GM12878 (cell line): ENCODE measurements at regions not wholly inside any gene's neighbourhood (a gene's known extent, or its start where the extent isn't known, plus 50 kb on each side); places are given as distances from the start of the nearest gene placed in this dataset.

Experiments
- ATAC-seq: fragments of 200-7000 bp; cut with Tn5 transposase; 3 replicates; pipeline ENCODE4 v1.9.1; 2020; ENCODE audit warnings: mild to moderate bottlenecking, moderate library complexity
- BruUV-seq: library from RNA; stranded (reverse); fragments of 400-500 nt; replicated peaks from 2 replicates; lab custom pipeline; 2021; lab: Mats Ljungman, UMichigan
- CTCF ChIA-PET: fragments of 300-600 bp; sonication (Branson Sonifier 250); formaldehyde crosslinking; extraction: SDS; loops from one replicate; lab custom pipeline; 2021; ENCODE audit warnings: inconsistent platforms; lab: Yijun Ruan, JAX
- POLR2A ChIA-PET: fragments of 350-600 bp; formaldehyde crosslinking; extraction: SDS; loops from one replicate; lab custom pipeline; 2021; ENCODE audit warnings: inconsistent platforms; lab: Charles Lee
- RAD21 ChIA-PET: fragments of 300-600 bp; sonication (Branson Sonifier 250); formaldehyde crosslinking; loops from one replicate; lab custom pipeline; 2023; ENCODE audit warnings: antibody characterized with exemption; ENCODE audit not compliant: unreplicated experiment; lab: Charles Lee
- SMC1A ChIA-PET: fragments of 300-600 bp; sonication (Branson Sonifier 250); formaldehyde crosslinking; loops from one replicate; lab custom pipeline; 2023; ENCODE audit not compliant: unreplicated experiment, uncharacterized antibody; lab: Charles Lee
- DNase-seq: peaks from one replicate; pipeline ENCODE4 v3.0.0-alpha.2; 2011; ENCODE audit warnings: low read depth, low spot score
- FAIRE-seq: peaks from 3 replicates; lab custom pipeline; 2011; peaks lifted over from hg19 to GRCh38; lab: Jason Lieb, UNC
- H2AFZ ChIP-seq: 2 replicates; pipeline ENCODE4 v1.6.0; 2011; ENCODE audit warnings: low read depth, low read length, control low read depth; ENCODE audit not compliant: control insufficient read depth
- H3K27ac ChIP-seq: 2 replicates; pipeline ENCODE4 v1.5.1; 2011; ENCODE audit warnings: control low read depth; ENCODE audit not compliant: control insufficient read depth, insufficient read depth
- H3K27me3 ChIP-seq, 2 experiments: replicated peaks in 1 of 2; 2 replicates each; pipeline versions ENCODE4 v1.6.0 to v1.6.1; 2011; ENCODE audit warnings: low read length in 1 of 2; ENCODE audit not compliant: control insufficient read depth in 2 of 2, insufficient read depth in 2 of 2
- H3K36me3 ChIP-seq, 2 experiments: 2 replicates each; pipeline ENCODE4 v1.5.1; 2011; ENCODE audit warnings: low read length in 1 of 2; ENCODE audit not compliant: control insufficient read depth in 2 of 2, insufficient read depth in 2 of 2
- H3K4me1 ChIP-seq: 2 replicates; pipeline ENCODE4 v1.6.1; 2011; ENCODE audit warnings: mild to moderate bottlenecking, low read length, moderate library complexity, mixed read lengths; ENCODE audit not compliant: control insufficient read depth, insufficient read depth
- H3K4me2 ChIP-seq: 2 replicates; pipeline ENCODE4 v1.6.0; 2011; ENCODE audit warnings: control low read depth; ENCODE audit not compliant: control insufficient read depth, insufficient read depth
- H3K4me3 ChIP-seq: fragments of 200-600 bp; sonication (generic); 2 replicates; pipeline ENCODE4 v1.5.1; 2016
- H3K79me2 ChIP-seq: 2 replicates; pipeline ENCODE4 v1.6.0; 2011; ENCODE audit warnings: low read length; ENCODE audit not compliant: control insufficient read depth, insufficient read depth
- H3K9ac ChIP-seq: 2 replicates; pipeline ENCODE4 v1.8.0; 2011; ENCODE audit warnings: low read length, control low read depth, mixed read lengths; ENCODE audit not compliant: control insufficient read depth, insufficient read depth
- H3K9me3 ChIP-seq: replicated peaks from 3 replicates; pipeline ENCODE4 v1.5.1; 2011; ENCODE audit warnings: mild to moderate bottlenecking, low read length; ENCODE audit not compliant: control insufficient read depth, insufficient read depth
- H4K20me1 ChIP-seq: 2 replicates; pipeline ENCODE4 v1.6.0; 2011; ENCODE audit not compliant: control insufficient read depth, insufficient read depth
- FOXM1 ChIP-seq: IDR thresholded peaks from 2 replicates; pipeline ENCODE4 v1.6.1; 2012; ENCODE audit warnings: low read depth, mild to moderate bottlenecking, inconsistent platforms, low read length, moderate library complexity
- HDAC6 ChIP-seq: fragments of 200-600 bp; sonication (generic); IDR thresholded peaks from one replicate; pipeline ENCODE4 v1.8.0; 2017; ENCODE audit warnings: antibody characterized with exemption; ENCODE audit not compliant: unreplicated experiment
- IRF3 ChIP-seq: fragments of 450-650 bp; IDR thresholded peaks from 2 replicates; pipeline ENCODE4 v1.6.1; 2014; ENCODE audit warnings: mild to moderate bottlenecking
- IRF4 ChIP-seq: IDR thresholded peaks from 2 replicates; pipeline ENCODE4 v1.6.1; 2011; ENCODE audit warnings: low read depth, low read length
- JUNB ChIP-seq: IDR thresholded peaks from 2 replicates; pipeline ENCODE4 v1.6.1; 2016; ENCODE audit warnings: antibody characterized with exemption, mild to moderate bottlenecking
- PAX5 ChIP-seq: IDR thresholded peaks from 2 replicates; pipeline ENCODE4 v1.6.1; 2011; ENCODE audit warnings: low read depth, low read length, borderline replicate concordance
- PML ChIP-seq: IDR thresholded peaks from 2 replicates; pipeline ENCODE4 v1.6.1; 2012; ENCODE audit warnings: low read length, inconsistent platforms
- POLR2AphosphoS2 ChIP-seq: IDR thresholded peaks from 2 replicates; pipeline ENCODE4 v1.6.1; 2011; ENCODE audit warnings: low read depth, mild to moderate bottlenecking, low read length, improper control_type of control experiment, moderate library complexity
- POU2F2 ChIP-seq: IDR thresholded peaks from 3 replicates; pipeline ENCODE4 v1.6.1; 2011; ENCODE audit warnings: low read depth, mild to moderate bottlenecking, low read length, borderline replicate concordance
- RAD51 ChIP-seq: fragments of 450-650 bp; IDR thresholded peaks from 2 replicates; pipeline ENCODE4 v1.6.1; 2016; ENCODE audit warnings: moderate library complexity, mild to moderate bottlenecking, inconsistent platforms
- SUZ12 ChIP-seq: fragments of 200-600 bp; sonication (generic); IDR thresholded peaks from one replicate; pipeline ENCODE4 v1.6.1; 2018; ENCODE audit warnings: antibody characterized with exemption, mild to moderate bottlenecking; ENCODE audit not compliant: unreplicated experiment
- TCF12 ChIP-seq: IDR thresholded peaks from 2 replicates; pipeline ENCODE4 v1.6.1; 2011; ENCODE audit warnings: low read depth, mild to moderate bottlenecking, low read length
- WGBS: methylation state at CpG from one replicate; pipeline ENCODE4 v1.1.6; 2016; ENCODE audit warnings: low lambda C conversion rate; ENCODE audit not compliant: insufficient replicate concordance, insufficient coverage; ENCODE audit errors: missing lambda C conversion rate; 5-methylcytosine and 5-hydroxymethylcytosine counted together
- in situ Hi-C: fragments of 300-500 bp; cut with MboI; formaldehyde crosslinking; loops from 9 replicates; pipeline ENCODE4 v1.14.3; 2018; ENCODE audit warnings: mixed read lengths
- intact Hi-C: fragments of 100-400 bp; cut with micrococcal nuclease; formaldehyde crosslinking; loops from one replicate; pipeline ENCODE4 v1.14.2; 2022; ENCODE audit not compliant: unreplicated experiment
- TF ChIP-seq, protein P1 (sequence below): fragments of 450-650 bp; formaldehyde crosslinking; IDR thresholded peaks from 2 replicates; pipeline ENCODE4 v1.5.0; 2022; ENCODE audit warnings: mild to moderate bottlenecking, missing genetic modification characterization
- TF ChIP-seq, protein P2 (sequence below): IDR thresholded peaks from 2 replicates; pipeline ENCODE4 v1.6.1; 2012; ENCODE audit warnings: low read depth, low read length, improper control_type of control experiment
- TF ChIP-seq, protein P3 (sequence below): IDR thresholded peaks from 2 replicates; pipeline ENCODE4 v1.6.1; 2011; ENCODE audit warnings: low read depth, mild to moderate bottlenecking, low read length, moderate library complexity, borderline replicate concordance; ENCODE audit errors: extremely low read depth
- TF ChIP-seq, protein P4 (sequence below): fragments of 450-650 bp; IDR thresholded peaks from 2 replicates; pipeline ENCODE4 v1.6.1; 2017; ENCODE audit warnings: borderline replicate concordance

DNA sequence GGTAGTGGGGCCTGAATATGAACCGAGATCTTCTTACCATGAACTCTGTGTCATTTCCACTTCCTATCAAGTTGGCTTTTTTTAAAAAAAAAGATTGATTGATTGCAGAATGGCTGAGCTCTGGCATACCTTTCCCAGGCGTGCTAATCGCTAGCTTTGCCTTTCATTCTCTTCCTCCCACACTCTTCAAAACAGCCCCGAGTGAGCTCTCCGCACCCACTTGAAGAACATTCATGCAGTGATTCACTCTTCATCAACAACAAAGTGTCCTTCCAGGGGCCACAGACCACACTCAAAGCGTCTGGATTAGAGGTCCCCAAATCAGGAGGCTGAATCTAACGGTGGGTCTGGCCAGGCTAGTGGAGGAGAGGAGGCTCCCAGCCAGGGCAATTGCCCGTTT is 96.3 kb upstream of the GALNT2 start:
- Histone ChIP-seq H2AFZ (no peak overlapping the region), H3K79me2 (no peaks in the 10 kb centered on the region), H4K20me1 (no peaks in the 10 kb centered on the region), H3K27me3 (peaks cover 0 to 3% of the 10 kb centered on the region in 2 experiments; a peak in 1 of 4 replicates), H3K4me2 (no peak overlapping the region), H3K4me3 (no peak overlapping the region), H3K9me3 (no peaks in the 10 kb centered on the region; the same call in 1 of the 3 replicates), H3K36me3 (no peaks in the 10 kb centered on the region), H3K9ac (no peak overlapping the region), H3K4me1 (no peaks in the 10 kb centered on the region), H3K27ac (no peak overlapping the region)
- WGBS = 60% methylated on average over 8 of the region's 8 CpGs
- no TSS peak for BruUV-seq
- ATAC-seq (no peak), FAIRE-seq (no peak), DNase-seq (no peak)
- SMC1A ChIA-PET = no interaction called here
- POLR2A ChIA-PET = no interaction called here
- TF ChIP-seq, protein P1, sequence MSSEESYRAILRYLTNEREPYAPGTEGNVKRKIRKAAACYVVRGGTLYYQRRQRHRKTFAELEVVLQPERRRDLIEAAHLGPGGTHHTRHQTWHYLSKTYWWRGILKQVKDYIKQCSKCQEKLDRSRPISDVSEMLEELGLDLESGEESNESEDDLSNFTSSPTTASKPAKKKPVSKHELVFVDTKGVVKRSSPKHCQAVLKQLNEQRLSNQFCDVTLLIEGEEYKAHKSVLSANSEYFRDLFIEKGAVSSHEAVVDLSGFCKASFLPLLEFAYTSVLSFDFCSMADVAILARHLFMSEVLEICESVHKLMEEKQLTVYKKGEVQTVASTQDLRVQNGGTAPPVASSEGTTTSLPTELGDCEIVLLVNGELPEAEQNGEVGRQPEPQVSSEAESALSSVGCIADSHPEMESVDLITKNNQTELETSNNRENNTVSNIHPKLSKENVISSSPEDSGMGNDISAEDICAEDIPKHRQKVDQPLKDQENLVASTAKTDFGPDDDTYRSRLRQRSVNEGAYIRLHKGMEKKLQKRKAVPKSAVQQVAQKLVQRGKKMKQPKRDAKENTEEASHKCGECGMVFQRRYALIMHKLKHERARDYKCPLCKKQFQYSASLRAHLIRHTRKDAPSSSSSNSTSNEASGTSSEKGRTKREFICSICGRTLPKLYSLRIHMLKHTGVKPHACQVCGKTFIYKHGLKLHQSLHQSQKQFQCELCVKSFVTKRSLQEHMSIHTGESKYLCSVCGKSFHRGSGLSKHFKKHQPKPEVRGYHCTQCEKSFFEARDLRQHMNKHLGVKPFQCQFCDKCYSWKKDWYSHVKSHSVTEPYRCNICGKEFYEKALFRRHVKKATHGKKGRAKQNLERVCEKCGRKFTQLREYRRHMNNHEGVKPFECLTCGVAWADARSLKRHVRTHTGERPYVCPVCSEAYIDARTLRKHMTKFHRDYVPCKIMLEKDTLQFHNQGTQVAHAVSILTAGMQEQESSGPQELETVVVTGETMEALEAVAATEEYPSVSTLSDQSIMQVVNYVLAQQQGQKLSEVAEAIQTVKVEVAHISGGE (CRISPR knock-in tag) = no peak
- TF ChIP-seq PML (no peak), TCF12 (no peak), JUNB (no peak), POU2F2 (no peak), HDAC6 (no peak), FOXM1 (no peak), IRF4 (no peak), POLR2AphosphoS2 (no peak), RAD51 (no peak), SUZ12 (no peak), IRF3 (no peak), PAX5 (no peak)
- TF ChIP-seq, protein P2, sequence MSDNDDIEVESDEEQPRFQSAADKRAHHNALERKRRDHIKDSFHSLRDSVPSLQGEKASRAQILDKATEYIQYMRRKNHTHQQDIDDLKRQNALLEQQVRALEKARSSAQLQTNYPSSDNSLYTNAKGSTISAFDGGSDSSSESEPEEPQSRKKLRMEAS = no peak
- TF ChIP-seq, protein P3, sequence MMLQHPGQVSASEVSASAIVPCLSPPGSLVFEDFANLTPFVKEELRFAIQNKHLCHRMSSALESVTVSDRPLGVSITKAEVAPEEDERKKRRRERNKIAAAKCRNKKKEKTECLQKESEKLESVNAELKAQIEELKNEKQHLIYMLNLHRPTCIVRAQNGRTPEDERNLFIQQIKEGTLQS = no peak
- TF ChIP-seq, protein P4, sequence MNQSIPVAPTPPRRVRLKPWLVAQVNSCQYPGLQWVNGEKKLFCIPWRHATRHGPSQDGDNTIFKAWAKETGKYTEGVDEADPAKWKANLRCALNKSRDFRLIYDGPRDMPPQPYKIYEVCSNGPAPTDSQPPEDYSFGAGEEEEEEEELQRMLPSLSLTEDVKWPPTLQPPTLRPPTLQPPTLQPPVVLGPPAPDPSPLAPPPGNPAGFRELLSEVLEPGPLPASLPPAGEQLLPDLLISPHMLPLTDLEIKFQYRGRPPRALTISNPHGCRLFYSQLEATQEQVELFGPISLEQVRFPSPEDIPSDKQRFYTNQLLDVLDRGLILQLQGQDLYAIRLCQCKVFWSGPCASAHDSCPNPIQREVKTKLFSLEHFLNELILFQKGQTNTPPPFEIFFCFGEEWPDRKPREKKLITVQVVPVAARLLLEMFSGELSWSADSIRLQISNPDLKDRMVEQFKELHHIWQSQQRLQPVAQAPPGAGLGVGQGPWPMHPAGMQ = no peak
- RAD21 ChIA-PET = no interaction called here
- intact Hi-C loops = no loop called here
- CTCF ChIA-PET = no interaction called here
- in situ Hi-C loops = no loop called here
